ENCODE measurements at regions not wholly inside any gene's neighbourhood (a gene's known extent, or its start where the extent isn't known, plus 50 kb on each side); places are given as distances from the start of the nearest gene placed in this dataset.

GRCh38 chr10:8172604-8173003, 118.1 kb downstream of the GATA3 start:
- TF ChIP-seq CTCF (IDR thresholded peaks at IDR 0.05) (no peak), POLR2A (IDR thresholded peaks at IDR 0.05) (no peak)

Data from esophagus squamous epithelium (tissue), 4 donors.